HG03342 (cell line): ENCODE measurements at regions not wholly inside any gene's neighbourhood (a gene's known extent, or its start where the extent isn't known, plus 50 kb on each side); places are given as distances from the start of the nearest gene placed in this dataset.
"Not testable (repeated sequence)": the region's sequence is repeated elsewhere in the genome, so short reads cannot be mapped to it uniquely, and the experiment has no call there.

ENCODE experiments used
- ATAC-seq: cut with Tn5 transposase; IDR thresholded peaks from one replicate; pipeline ENCODE4 v1.9.1; 2021; ENCODE audit warnings: mild to moderate bottlenecking, moderate library complexity; ENCODE audit not compliant: unreplicated experiment

GRCh38 chr3:145316253-145316652 lies 844.7 kb downstream of the PLOD2 start:
- not testable (repeated sequence) for ATAC-seq

DNA sequence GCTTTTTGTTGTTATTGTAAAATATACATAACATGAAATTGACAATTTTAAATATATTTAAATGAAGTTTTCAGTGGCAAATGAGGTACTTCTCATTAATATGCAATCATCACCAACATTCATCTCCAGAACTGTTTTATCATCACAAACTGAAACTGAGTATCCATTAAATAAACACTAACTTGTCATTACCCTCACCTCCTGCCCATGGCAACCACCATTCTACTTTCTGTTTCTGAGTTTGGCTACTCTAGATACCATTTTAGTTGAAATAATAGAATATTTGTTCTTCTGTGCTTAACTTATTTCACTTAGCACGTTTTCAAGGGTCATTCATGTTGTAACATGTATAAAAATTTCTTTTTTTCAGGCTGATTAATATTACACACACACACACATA lies 834.3 kb downstream of the PLOD2 start:
- ATAC-seq = no peak

- ATAC-seq = not testable (repeated sequence)
Measured at GRCh38 chr3:145333427-145333826, 827.6 kb downstream of the PLOD2 start.

DNA sequence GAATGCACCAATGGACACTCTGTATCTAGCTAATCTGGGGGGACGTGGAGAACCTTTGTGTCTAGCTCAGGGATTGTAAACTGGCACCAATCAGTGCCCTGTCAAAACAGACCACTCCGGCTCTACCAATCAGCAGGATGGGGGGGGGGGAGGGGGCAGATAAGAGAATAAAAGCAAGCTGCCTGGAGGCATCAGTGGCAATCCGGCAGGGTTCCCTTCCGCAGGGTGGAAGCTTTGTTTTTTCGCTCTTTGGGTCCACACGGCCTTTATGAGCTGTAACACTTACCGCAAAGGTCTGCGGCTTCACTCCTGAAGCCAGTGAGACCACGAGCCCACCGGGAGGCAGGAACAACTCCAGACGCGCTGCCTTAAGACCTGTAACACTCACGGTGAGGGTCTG lies 827.1 kb downstream of the PLOD2 start:
- ATAC-seq = no peak

DNA sequence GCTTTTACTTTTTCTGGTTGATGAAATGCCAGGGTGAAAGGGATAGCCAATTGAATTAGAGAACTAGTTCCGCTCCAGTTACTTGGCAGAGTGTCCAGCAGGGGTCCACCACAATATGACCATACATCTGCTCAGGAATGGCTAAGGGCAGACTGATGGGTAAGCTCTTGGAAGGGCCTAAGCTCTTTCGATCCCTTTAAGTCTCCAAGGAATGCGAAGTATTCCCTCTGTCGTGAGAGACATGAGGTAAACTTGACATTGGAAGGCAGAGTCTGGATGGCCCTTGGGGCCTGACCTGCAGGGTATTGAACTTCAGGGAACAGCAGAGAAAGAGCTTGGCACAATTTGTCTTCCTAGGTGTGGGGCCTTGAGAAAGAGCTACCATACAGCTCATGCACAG lies 805.8 kb downstream of the PLOD2 start:
- no peak for ATAC-seq

DNA sequence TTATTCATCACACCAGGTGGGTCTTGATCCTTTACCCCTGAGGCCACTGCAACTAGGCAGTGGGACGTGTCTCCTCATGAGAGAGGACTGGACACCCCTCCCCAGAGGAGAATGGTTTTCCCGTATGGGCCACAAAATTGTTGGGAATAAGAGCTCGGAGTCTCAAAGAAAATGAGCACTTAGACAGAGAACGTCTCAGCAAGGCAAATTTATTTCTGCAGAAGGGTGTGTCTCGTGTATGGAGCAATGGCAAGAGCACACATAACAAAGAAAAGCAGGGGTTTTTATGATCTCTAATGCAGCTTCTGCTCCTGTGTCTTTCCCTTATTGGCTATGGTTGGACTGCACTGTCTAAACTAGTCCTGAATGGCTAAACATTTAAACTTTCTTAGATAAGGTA lies 803.5 kb downstream of the PLOD2 start:
- ATAC-seq = no peak

GRCh38 chr3:145359040-145359439 lies 801.9 kb downstream of the PLOD2 start:
- ATAC-seq = no peak

- no peak for ATAC-seq
Measured at GRCh38 chr3:145368748-145369147, 792.2 kb downstream of the PLOD2 start.

GRCh38 chr3:145370870-145371269 lies 790.1 kb downstream of the PLOD2 start:
- ATAC-seq = no peak

DNA sequence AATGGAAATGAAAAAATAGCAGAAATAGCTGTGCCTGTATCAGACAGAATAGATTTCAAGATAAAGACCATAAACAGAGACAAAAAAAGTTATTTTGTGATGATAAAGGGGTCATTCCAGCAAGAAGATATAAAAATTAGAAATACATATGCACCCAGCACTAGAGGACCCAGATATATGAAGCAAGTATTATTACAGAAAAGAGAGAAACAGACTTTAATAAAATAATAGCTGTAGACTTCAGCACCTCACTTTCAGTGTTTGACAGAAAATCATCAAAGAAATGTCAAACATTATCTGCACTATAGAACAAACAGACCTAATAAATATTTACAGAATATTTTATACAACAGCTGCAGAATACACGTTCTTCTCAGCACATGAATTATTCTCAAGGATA lies 783.7 kb downstream of the PLOD2 start:
- no peak for ATAC-seq

DNA sequence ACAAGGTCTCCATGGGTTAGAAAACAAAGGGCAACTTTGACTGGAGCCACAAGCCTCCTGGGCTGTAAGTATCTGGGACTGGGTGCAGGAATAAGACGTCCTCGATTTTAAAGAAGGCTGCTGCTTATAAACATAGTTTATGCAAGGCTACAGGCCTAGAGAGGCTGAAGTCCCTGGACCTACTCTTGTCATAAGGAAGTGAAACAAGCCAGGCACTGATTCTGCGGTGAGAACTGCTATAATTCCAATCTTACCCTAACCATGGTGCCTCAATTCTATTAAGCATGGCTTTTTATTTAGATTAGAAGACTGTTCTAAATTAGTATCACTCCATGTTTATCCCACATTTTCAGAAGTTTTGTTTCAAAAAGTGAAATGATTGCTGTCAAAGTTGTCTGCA lies 777.6 kb downstream of the PLOD2 start:
- no peak for ATAC-seq

DNA sequence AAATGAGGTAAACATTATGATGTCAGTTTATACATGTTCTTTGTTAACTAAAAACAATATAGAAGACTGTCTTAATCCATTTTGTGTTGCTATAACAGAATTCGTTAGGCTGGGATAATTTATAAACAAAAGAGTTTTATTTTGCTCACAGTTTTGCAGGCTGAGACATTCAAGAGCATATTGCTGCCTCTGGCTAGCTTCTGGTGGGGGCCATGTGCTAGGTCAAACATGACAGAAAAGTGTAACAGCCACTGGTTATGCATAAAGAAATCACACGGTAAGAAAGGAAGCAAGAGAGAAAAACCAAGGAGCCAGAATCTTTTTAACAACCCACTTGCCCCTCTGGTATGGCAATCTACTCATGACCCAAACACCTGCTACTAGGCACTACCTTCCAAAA lies 776.7 kb downstream of the PLOD2 start:
- ATAC-seq = no peak

DNA sequence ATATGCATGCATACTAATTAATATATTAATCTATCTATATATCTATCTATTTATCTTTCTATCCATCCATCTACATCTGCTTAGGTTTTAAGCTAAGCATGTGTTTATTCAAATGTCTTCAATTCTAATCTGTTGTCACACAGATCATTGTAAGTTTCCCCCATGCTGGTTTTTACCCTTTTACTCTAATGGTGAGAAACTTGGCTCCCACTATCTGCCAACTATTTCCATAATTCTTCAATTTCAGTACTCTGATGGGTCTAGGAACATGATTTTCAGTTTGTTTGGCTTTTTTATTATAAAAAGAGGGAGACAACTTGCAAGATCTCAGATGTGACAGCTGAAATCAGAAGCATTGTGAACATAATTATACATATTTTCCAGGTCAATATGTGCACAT lies 773.8 kb downstream of the PLOD2 start:
- no peak for ATAC-seq

DNA sequence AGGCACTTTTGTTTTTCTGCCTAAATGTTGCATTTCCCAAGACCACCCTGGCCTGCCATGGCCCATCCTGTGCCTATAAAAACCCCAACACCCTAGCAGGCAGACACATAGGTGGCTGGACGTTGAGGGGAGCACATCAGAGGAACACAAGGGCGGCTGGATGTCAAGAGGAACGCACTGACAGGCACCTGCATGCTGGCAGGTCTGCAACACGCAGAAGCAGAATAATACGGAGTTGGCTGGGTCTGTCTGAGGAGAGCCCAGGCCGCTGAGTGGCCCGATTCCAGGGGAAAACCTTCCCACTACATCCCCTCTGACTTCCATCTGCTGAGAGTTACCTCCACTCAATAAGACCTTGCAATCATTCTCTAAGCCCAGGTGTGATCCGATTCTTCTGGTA lies 765.6 kb downstream of the PLOD2 start:
- ATAC-seq = no peak

- no peak for ATAC-seq
Measured at GRCh38 chr3:145411605-145412004, 749.4 kb downstream of the PLOD2 start.

DNA sequence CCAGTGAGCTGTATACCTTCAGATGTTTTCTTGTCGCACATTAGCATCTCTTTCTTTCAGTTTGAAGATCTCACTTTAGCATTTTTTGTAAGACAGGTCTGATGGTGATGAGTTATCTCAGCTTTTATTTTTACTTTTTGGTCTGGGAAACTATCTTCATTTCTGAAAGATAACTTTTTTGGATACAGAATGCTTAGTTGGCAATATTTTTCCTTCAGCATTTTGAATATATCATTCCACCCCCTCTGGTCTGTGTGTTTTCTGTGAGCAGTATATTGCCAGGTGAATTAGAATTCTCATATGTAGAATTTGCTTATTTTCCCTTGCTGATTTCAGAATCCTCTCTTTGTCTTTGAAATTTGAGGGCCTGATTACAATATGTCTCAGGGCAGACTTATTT lies 743.3 kb downstream of the PLOD2 start:
- ATAC-seq = no peak

DNA sequence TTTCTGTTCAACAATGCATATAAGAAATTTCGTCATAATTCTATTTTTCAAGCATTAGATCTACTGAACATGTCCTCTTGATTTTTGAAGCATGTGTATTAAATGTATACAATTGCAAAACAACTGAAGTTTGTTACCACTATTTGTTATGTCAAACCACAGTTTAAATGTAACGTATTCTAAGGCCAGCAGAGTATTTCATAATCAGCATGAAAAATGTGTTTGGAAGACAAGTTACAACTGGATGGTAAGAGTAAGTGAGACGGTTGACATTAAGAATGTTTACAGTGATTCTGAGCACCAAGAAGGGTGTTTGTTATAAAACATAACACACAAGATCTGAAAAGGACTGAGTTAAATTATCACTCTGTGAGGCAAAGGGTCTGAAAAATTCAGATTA lies 738.4 kb downstream of the PLOD2 start:
- ATAC-seq = no peak

DNA sequence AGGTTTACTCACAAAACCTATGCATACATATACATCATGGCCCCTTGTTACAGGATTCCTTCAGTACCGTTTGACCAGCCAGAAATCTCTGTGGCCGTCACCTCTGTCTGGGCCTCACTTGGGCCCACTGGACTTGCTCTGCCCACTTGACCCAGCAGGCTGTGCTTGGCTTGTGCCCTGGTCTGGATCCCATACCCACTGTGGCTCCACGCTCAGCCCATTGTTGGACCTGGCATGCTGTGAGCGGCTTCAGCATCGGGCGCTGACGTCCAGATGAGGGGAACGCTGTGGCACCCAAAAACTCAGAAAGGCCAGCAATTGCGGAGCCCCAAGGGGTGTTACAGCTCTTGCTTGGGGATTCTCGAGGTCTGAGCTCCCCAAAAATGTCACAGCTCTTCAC lies 733.6 kb downstream of the PLOD2 start:
- ATAC-seq = no peak

DNA sequence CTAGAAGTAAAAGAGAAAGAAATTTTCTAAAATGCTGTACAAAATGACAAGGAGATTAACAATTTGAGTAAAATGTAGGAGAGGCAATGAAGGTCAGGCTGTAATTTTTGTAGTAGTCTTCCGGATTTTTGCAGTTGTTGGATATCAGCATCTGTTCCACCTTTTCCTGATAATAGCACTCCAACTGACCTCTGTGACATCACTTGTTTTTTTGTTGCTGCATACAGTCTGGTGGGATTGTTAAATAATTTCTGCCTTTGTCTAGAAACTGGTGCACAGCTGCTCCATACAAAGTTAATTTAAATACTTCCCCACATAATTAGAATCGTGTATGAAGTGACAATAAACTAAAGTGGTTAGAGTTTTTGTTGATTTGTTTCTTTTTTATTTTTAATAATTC lies 731.4 kb downstream of the PLOD2 start:
- no peak for ATAC-seq

DNA sequence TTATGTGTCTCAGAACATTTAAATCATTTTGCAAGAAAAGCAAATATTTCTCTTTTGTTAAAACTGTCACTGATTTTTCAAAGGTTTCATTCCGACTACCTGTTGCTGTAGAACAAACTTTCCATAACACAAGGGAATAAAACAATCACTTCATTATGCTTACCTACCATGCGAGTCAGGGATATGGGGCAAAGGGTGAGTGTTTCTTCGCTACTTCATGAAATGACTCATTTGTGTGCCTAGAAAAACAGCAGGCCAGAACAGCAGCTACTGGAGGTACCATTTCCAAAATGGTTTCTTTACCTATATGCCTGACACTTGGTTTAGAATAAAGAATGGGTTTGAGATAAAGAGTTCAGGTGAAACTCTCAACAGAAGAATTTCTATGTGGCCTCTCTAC lies 712.5 kb downstream of the PLOD2 start:
- ATAC-seq = no peak

DNA sequence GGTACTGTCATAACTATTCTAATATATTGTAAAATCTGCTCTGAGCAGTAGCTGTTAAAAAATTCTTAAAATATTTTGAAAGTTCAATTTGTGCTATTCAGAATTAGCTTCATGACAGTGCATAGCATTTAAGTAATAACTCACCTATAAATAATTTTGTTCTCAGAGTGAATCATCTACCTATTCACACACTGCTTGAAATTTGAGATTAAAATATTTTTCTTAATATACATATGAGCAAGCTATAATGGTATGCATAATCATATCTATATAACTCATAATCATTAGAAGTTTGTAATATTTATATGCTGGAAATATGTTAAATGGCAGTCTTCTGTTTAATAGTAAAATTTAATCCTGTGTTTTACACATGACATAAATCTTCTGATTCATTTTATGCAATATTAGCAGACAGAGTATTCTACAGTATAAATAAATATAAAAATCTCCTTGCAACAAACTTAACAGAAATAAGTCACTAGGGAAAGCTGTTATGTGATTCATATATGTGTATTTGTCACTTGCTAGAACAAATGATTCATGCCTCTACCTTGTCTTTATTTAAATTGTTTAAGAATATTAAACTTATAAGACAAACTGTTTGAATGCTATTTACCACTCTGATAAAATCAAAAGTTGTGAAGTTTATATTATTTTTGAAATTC lies 710.8 kb downstream of the PLOD2 start:
- ATAC-seq = no peak

GRCh38 chr3:145457825-145458552 lies 703.0 kb downstream of the PLOD2 start:
- no peak for ATAC-seq

- ATAC-seq = not testable (repeated sequence)
Measured at GRCh38 chr3:145459681-145460080, 701.3 kb downstream of the PLOD2 start.
